ENCODE measurements at regions not wholly inside any gene's neighbourhood (a gene's known extent, or its start where the extent isn't known, plus 50 kb on each side); places are given as distances from the start of the nearest gene placed in this dataset.

GRCh38 chr2:215573496-215573895, 137.6 kb upstream of the FN1 start:
- no peak for TF ChIP-seq ZBTB33 (IDR thresholded peaks at IDR 0.05; ENCODE audit: borderline replicate concordance, low read depth)
- no peak for TF ChIP-seq ELF1 (IDR thresholded peaks at IDR 0.05)
- TF ChIP-seq EZH2phosphoT487 (IDR thresholded peaks at IDR 0.05; ENCODE audit: borderline replicate concordance, low read depth), result no peak

All from SK-N-SH (cell line).